ENCODE measurements at regions not wholly inside any gene's neighbourhood (a gene's known extent, or its start where the extent isn't known, plus 50 kb on each side); places are given as distances from the start of the nearest gene placed in this dataset.
A peak's percentile ranks its signal among the peaks of the same experiment; 100 is the strongest.

GRCh38 chr14:87161502-87161901 lies 831.5 kb downstream of the GALC start:
- DNase-seq (ENCODE audit: low spot score) = no peak

GRCh38 chr14:87160989-87161388 lies 832.0 kb downstream of the GALC start:
- DNase-seq (ENCODE audit: low spot score) = no peak

DNA sequence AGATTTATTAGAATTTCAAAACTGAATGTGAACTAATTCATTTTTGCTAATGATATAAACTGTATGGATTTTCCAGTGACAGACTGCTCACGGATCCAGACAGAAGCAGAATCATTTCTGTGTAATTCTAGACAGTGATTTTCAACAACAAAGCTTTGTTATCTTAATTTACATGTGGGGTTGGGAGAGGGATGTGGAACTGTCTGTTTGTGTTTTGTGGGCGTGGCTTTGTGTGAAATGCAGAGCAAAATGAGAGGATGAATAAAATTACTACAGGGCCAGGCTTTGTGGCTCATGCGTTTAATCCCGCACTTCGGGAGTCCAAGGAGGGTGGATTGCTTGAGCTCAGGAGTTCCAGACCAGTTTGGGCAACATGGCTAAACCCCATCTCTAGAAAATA lies 834.7 kb downstream of the GALC start:
- no peak for DNase-seq (ENCODE audit: low spot score)

DNA sequence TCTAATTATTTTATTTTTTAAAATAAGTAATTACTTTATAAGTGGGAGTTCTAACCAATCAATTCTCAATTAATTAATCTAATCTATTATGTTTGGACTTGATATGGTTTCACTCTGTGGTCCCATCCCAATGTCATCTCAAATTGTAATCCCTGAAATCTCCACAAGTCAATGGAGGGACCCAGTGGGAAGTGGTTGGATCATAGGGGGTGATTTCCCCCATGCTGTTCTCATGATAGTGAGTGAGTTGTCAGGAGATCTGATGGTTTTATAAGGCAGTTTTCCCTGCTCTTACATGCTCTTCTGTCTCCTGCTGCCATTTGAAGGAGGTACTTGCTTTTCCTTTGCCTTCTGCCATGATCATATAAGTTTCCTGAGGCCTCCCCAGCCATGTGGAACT lies 836.1 kb downstream of the GALC start:
- DNase-seq (ENCODE audit: low spot score) = no peak

- DNase-seq (ENCODE audit: low spot score) = no peak
Observed at GRCh38 chr14:87155856-87156488, 837.0 kb downstream of the GALC start.

DNA sequence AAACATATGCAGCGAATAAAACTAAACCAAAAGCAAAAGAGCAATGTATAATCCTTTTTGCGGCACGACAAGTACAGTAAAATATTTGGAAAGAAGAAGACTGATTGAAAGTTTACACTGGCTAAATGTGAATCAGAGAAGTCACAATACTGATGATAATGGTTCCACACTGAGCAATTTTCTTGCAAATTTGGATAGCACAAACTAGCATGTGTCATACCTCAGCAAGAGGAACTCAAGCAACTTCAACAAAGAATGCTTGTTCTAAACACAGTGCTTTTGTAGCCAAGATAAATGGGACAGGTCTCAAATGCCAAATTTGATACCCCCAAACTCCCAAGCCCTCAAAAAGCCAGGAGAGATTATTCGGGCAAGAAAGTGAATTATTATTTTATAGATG lies 839.1 kb downstream of the GALC start:
- DNase-seq (ENCODE audit: low spot score) = no peak

GRCh38 chr14:87153391-87153790 lies 839.6 kb downstream of the GALC start:
- DNase-seq (ENCODE audit: low spot score) = no peak

DNA sequence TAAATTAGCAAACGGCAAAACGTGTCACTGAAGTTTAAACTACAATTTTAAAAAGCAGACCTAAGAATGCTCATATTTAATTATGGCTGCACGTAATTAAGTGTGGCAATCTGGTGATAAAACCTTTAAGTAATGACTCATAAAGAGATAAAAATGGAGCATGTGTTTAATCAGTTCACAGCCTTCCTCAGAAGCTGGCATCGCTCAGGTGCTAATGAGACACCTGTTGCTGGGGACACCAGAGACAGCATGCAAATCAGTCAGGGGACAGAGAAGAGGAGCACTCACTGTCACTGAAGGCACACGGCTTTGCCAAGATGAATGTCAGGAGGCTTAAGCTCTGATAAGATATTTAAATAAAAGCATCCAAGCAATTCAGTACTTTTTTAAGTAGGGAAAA lies 840.3 kb downstream of the GALC start:
- DNase-seq (ENCODE audit: low spot score) = no peak

DNA sequence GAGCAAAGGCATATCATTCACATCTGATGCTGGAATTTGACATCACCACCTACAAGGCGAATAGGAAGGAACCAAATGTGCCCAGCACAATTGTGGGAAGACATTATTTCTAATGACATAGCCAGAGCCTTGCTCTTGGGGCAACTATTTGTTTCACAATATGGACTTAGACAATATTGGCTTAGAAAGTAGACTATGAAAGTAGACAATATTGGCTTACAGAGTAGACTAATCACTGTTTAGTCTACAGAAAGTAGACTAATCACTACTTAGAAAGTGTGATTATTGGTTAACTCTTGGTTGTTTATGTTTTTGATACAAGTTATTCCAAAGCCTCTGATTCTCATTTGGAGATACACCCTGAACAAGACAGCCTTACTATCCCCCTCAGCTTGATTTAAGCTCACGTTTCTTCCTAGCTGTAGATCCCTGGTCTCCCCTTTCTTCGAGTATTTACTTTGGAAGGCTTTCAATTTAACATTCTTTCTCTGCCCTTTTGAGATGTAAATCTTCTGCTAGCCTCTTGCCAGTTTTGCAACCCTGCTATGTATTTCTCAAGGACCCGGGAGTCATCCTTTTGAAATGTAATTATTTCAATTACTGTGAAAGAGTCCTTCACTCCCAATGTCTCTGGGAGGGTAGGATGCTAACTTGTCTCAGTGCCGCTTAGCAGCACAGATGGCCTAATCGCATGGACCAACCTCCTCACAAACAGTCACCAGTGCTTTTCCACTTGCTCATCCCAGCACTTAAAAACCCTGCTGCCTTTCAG lies 843.2 kb downstream of the GALC start:
- no peak for DNase-seq (ENCODE audit: low spot score)

DNA sequence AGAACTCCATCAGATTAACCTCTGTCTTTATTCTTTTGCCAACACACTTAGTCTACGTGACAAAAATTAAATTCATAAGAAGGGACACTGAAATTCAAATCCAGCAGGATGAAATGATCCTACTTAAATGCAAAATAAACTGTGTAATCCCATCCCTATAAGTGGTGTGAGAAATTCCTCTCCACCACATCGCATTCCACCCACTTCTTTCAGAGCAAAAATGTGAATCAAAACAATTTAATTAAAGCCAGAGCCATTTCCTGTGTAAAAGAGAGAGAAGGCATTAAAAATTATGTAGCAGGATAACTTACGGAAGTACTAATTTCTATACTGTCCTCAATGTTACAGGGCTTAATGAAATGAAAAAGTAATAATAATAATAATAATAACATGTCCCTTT lies 844.3 kb downstream of the GALC start:
- DNase-seq (ENCODE audit: low spot score) = no peak

GRCh38 chr14:87142551-87143211 lies 850.3 kb downstream of the GALC start:
- DNase-seq (ENCODE audit: low spot score) = no peak

- DNase-seq (ENCODE audit: low spot score) = no peak
Observed at GRCh38 chr14:87141801-87142200, 851.2 kb downstream of the GALC start.

GRCh38 chr14:87139299-87139698 lies 853.7 kb downstream of the GALC start:
- DNase-seq (ENCODE audit: low spot score) = no peak

DNA sequence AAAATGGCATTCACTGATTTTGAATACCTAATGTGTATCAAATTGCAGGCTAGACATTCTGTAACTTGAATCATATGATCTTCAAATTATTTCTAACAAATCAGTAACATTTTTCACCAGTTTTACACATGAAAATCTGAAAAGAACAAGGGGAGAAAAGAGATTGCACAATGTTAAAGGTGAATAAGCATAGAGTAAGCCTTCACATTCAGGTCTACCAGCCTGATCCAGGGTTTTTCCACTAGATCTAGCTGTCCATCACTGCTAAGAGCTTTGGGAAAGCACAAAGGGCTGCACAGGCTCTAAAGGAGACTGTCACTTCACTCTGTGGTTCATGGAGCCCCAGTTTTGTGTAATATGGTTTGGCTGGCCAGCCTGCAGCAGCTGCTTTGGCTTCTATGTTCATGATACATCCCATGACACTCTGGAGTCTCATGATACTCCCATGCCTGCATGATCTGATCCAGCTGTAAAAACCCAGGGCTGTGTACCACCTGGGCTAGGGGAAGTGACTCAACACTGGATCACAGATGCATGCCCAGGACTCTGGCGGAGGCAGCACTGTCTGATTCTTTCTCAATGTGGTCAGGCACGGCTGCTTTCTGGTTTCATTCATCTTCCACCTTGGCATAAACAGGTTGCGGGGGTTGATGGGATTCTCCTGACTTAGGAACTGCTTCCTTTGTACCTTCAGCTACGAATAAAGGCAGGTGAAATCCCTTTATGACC lies 859.7 kb downstream of the GALC start:
- DNase-seq (ENCODE audit: low spot score) = peak; percentile 51

- peak; percentile 73 for DNase-seq (ENCODE audit: low spot score)
Observed at GRCh38 chr14:87131879-87132278, 861.1 kb downstream of the GALC start.

- no peak for DNase-seq (ENCODE audit: low spot score)
Observed at GRCh38 chr14:87122166-87122565, 870.8 kb downstream of the GALC start.

GRCh38 chr14:87121716-87122115 lies 871.3 kb downstream of the GALC start:
- DNase-seq (ENCODE audit: low spot score) = no peak

DNA sequence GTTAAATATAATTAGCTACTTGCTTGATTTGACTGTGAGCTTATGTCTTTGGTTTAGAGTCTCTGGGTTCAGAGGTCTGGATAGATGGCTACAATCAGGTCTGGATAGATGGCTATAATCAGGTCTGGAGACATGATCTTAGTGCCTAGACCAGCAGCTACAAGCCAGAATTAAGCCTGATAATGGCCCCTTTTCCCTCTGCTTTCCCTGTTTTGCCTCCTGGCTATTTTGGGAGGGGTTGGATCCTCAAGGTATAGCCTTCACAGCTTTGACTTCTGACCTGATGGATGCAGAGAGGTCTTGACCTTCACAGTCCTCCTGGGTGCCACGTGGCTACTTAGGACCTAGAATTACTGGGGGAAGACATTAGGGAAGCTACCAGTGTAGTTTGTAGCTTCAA lies 877.7 kb downstream of the GALC start:
- DNase-seq (ENCODE audit: low spot score) = no peak

DNA sequence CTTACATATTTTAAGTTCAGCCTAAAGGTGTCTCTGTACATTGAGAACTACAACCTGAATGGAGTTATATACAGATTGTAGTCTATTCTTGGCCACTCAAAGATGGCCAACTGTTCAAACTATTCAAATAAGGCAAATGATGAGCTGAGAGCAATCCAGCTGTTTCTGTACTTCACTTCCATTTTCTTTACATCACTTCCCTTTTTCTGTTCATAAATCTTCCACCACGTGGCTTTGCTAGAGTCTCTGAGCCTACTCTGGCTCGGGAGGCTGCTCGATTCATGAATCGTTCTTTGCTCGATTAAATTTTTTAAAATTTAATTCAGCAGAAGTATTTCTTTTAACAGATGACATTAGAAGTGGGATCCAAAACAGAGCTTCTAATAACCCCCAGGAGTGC lies 879.7 kb downstream of the GALC start:
- no peak for DNase-seq (ENCODE audit: low spot score)

DNA sequence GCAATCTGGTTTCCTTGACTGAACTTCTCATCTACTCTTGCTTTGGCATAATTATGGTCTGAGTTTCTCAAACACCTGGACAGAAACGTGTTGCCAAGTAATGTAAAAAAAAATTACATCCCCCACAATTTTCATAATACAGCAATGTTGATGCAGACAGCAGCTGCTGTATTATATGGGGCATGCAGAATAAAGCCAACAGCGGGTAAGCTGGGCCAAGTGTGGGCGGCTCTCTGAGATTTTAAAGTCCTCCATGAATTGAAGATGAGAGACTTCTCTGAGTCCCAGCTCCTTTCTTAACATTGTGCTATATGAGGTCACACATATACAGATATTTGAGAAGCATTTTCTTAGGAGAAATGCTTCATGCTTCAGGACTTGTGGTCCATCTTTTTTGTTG lies 881.2 kb downstream of the GALC start:
- DNase-seq (ENCODE audit: low spot score) = no peak

- DNase-seq (ENCODE audit: low spot score) = no peak
Observed at GRCh38 chr14:87111126-87111525, 881.9 kb downstream of the GALC start.

- DNase-seq (ENCODE audit: low spot score) = no peak
Observed at GRCh38 chr14:87109271-87109670, 883.7 kb downstream of the GALC start.

DNA sequence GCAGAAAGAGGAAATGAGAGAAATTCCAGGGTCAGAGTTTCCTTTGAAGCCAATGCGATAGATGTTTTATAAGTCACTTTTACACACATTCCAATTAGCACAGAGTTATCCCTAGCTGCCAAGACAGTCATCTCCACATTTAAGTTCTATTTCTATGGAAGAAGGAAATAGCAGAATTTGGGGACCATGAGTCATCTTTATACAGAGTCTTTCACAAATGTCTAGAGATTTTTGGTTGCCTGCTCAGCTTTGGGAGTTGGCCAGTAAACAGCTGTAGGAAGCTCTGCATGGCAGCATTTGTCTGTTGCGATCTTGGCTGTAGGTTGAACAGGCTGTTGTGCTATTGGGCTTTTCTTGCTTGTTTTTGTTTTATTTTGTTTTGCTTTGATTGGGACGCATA lies 884.3 kb downstream of the GALC start:
- DNase-seq (ENCODE audit: low spot score) = peak; percentile 1
